ENCODE measurements at regions not wholly inside any gene's neighbourhood (a gene's known extent, or its start where the extent isn't known, plus 50 kb on each side); places are given as distances from the start of the nearest gene placed in this dataset.

GRCh38 chr20:6975311-6975710 lies 207.8 kb downstream of the BMP2 start:
- TF ChIP-seq CTCF (IDR thresholded peaks at IDR 0.05) (no peak), POLR2A (IDR thresholded peaks at IDR 0.05) (no peak)

Measured in uterus (tissue), 2 donors.